H9 (cell line): ENCODE measurements at regions not wholly inside any gene's neighbourhood (a gene's known extent, or its start where the extent isn't known, plus 50 kb on each side); places are given as distances from the start of the nearest gene placed in this dataset.

Experiments
- DNase-seq: peaks from one replicate; pipeline ENCODE4 v3.0.0-alpha.2; 2017
- H2AFZ ChIP-seq: one replicate; pipeline ENCODE4 v1.6.1; 2013; ENCODE audit warnings: mild to moderate bottlenecking, low read length, control low read depth, moderate library complexity
- H2AK5ac ChIP-seq: 2 replicates; pipeline ENCODE4 v1.6.1; 2013; ENCODE audit warnings: low read length, control low read depth, mixed read lengths; ENCODE audit not compliant: insufficient read length
- H2BK120ac ChIP-seq: one replicate; pipeline ENCODE4 v1.6.1; 2013; ENCODE audit warnings: low read depth, mild to moderate bottlenecking, low read length, control low read depth, inconsistent platforms; ENCODE audit not compliant: poor library complexity, severe bottlenecking
- H2BK12ac ChIP-seq: 2 replicates; pipeline ENCODE4 v1.6.1; 2013; ENCODE audit warnings: low read length, control low read depth, mixed read lengths, low read depth; ENCODE audit not compliant: insufficient read length
- H2BK15ac ChIP-seq: 2 replicates; pipeline ENCODE4 v1.6.1; 2013; ENCODE audit warnings: low read depth, low read length, control low read depth
- H2BK20ac ChIP-seq: one replicate; pipeline ENCODE4 v1.6.1; 2013; ENCODE audit warnings: low read depth, mild to moderate bottlenecking, low read length, control low read depth, inconsistent platforms; ENCODE audit not compliant: poor library complexity, severe bottlenecking
- H2BK5ac ChIP-seq: 2 replicates; pipeline ENCODE4 v1.6.1; 2013; ENCODE audit warnings: low read length, control low read depth, mixed read lengths; ENCODE audit not compliant: insufficient read length
- H3K14ac ChIP-seq: 2 replicates; pipeline ENCODE4 v1.6.1; 2013; ENCODE audit warnings: low read length, control low read depth; ENCODE audit not compliant: insufficient read depth
- H3K18ac ChIP-seq: 2 replicates; pipeline ENCODE4 v1.6.1; 2013; ENCODE audit warnings: low read depth, mild to moderate bottlenecking, mixed read lengths, low read length, control low read depth; ENCODE audit not compliant: insufficient read length
- H3K23ac ChIP-seq: 2 replicates; pipeline ENCODE4 v1.6.1; 2013; ENCODE audit warnings: low read length, control low read depth, mixed read lengths, low read depth; ENCODE audit not compliant: insufficient read length
- H3K23me2 ChIP-seq: 2 replicates; pipeline ENCODE4 v1.6.1; 2013; ENCODE audit warnings: low read depth, mild to moderate bottlenecking, mixed read lengths, low read length, control low read depth; ENCODE audit not compliant: insufficient read length, poor library complexity, severe bottlenecking
- H3K27ac ChIP-seq: 2 replicates; pipeline ENCODE4 v1.5.1; 2013; ENCODE audit warnings: low read length, control low read depth, mixed read lengths, low read depth; ENCODE audit not compliant: insufficient read length
- H3K27me3 ChIP-seq: 2 replicates; pipeline ENCODE4 v1.6.1; 2013; ENCODE audit warnings: low read length, control low read depth, inconsistent platforms; ENCODE audit not compliant: insufficient read depth
- H3K4ac ChIP-seq: 2 replicates; pipeline ENCODE4 v1.6.1; 2013; ENCODE audit warnings: low read depth, mild to moderate bottlenecking, control low read depth, inconsistent platforms, low read length, moderate library complexity
- H3K4me1 ChIP-seq: 2 replicates; pipeline ENCODE4 v1.6.1; 2013; ENCODE audit warnings: low read length, control low read depth, inconsistent platforms; ENCODE audit not compliant: insufficient read depth
- H3K4me2 ChIP-seq: 2 replicates; pipeline ENCODE4 v1.6.1; 2013; ENCODE audit warnings: low read length, control low read depth, mixed read lengths; ENCODE audit not compliant: insufficient read length, insufficient read depth
- H3K56ac ChIP-seq: 2 replicates; pipeline ENCODE4 v1.6.1; 2013; ENCODE audit warnings: low read depth, mild to moderate bottlenecking, mixed read lengths, low read length, control low read depth; ENCODE audit not compliant: insufficient read length
- H3K79me1 ChIP-seq: 2 replicates; pipeline ENCODE4 v1.6.1; 2013; ENCODE audit warnings: low read depth, mild to moderate bottlenecking, moderate library complexity, low read length, control low read depth, inconsistent platforms; ENCODE audit not compliant: insufficient read depth, poor library complexity, severe bottlenecking
- H3K79me2 ChIP-seq: 2 replicates; pipeline ENCODE4 v1.6.1; 2013; ENCODE audit warnings: low read length, control low read depth, inconsistent platforms; ENCODE audit not compliant: insufficient read depth
- H3K9ac ChIP-seq: 2 replicates; pipeline ENCODE4 v1.6.1; 2013; ENCODE audit warnings: low read length, control low read depth, mixed read lengths; ENCODE audit not compliant: insufficient read length; ENCODE audit errors: extremely low read depth
- H3K9me3 ChIP-seq: one replicate; pipeline ENCODE4 v1.6.1; 2013; ENCODE audit warnings: low read depth, low read length, inconsistent platforms; ENCODE audit not compliant: control insufficient read depth
- H3T11ph ChIP-seq: one replicate; pipeline ENCODE4 v1.6.1; 2013; ENCODE audit warnings: mild to moderate bottlenecking, low read length, control low read depth, inconsistent platforms
- H4K20me1 ChIP-seq: one replicate; pipeline ENCODE4 v1.6.1; 2013; ENCODE audit not compliant: control insufficient read depth, insufficient read length, insufficient read depth
- H4K5ac ChIP-seq: 2 replicates; pipeline ENCODE4 v1.6.1; 2013; ENCODE audit warnings: low read depth, mild to moderate bottlenecking, mixed read lengths, low read length, control low read depth; ENCODE audit not compliant: insufficient read length
- H4K8ac ChIP-seq: replicated peaks from 2 replicates; pipeline ENCODE4 v1.6.1; 2013; ENCODE audit warnings: low read length, control low read depth, mixed read lengths, low read depth; ENCODE audit not compliant: insufficient read length
- H4K91ac ChIP-seq: 2 replicates; pipeline ENCODE4 v1.6.1; 2013; ENCODE audit warnings: low read depth, mild to moderate bottlenecking, moderate library complexity, mixed read lengths, low read length, control low read depth; ENCODE audit not compliant: insufficient read length
- H3K27ac Mint-ChIP-seq, 3 experiments: 2 replicates in 2 of 3; 3 replicates in 1 of 3; pipeline ENCODE4 v1.8.0; 2020 to 2021; ENCODE audit warnings: mixed read lengths in 3 of 3, mild to moderate bottlenecking in 1 of 3, moderate library complexity in 1 of 3
- H3K27me3 Mint-ChIP-seq: 2 replicates; pipeline ENCODE4 v1.8.0; 2021; ENCODE audit warnings: low read depth, mild to moderate bottlenecking, moderate library complexity, mixed read lengths
- H3K36me3 Mint-ChIP-seq, 3 experiments: 2 replicates in 2 of 3; 3 replicates in 1 of 3; pipeline ENCODE4 v1.8.0; 2020 to 2021; ENCODE audit warnings: low read depth in 3 of 3, mixed read lengths in 3 of 3; ENCODE audit not compliant: insufficient read depth in 1 of 3
- H3K4me1 Mint-ChIP-seq, 2 experiments: 2 replicates each; pipeline ENCODE4 v1.8.0; 2020; ENCODE audit warnings: mixed read lengths in 2 of 2
- H3K4me3 Mint-ChIP-seq, 2 experiments: 2 replicates in 1 of 2; 3 replicates in 1 of 2; pipeline ENCODE4 v1.8.0; 2020 to 2021; ENCODE audit warnings: mild to moderate bottlenecking in 2 of 2, mixed read lengths in 2 of 2, moderate library complexity in 1 of 2
- H3K9me3 Mint-ChIP-seq, 2 experiments: 2 replicates in 1 of 2; 3 replicates in 1 of 2; pipeline ENCODE4 v1.8.0; 2020; ENCODE audit warnings: mild to moderate bottlenecking in 2 of 2, mixed read lengths in 2 of 2, moderate library complexity in 1 of 2
- WGBS: extraction: QIAGEN DNeasy Blood & Tissue Kit; methylation state at CpG from one replicate; pipeline ENCODE4 v1.1.7; 2013; ENCODE audit warnings: missing lambda C conversion rate, low lambda C conversion rate, mixed read lengths; ENCODE audit not compliant: insufficient read length; ENCODE audit errors: extremely low coverage; 5-methylcytosine and 5-hydroxymethylcytosine counted together
- TF ChIP-seq, protein P1 (sequence below): fragments of 200-600 bp; sonication (generic); conservative IDR thresholded peaks from 3 replicates; pipeline ENCODE4 v1.8.0; 2021; ENCODE audit warnings: antibody characterized with exemption, mild to moderate bottlenecking

DNA sequence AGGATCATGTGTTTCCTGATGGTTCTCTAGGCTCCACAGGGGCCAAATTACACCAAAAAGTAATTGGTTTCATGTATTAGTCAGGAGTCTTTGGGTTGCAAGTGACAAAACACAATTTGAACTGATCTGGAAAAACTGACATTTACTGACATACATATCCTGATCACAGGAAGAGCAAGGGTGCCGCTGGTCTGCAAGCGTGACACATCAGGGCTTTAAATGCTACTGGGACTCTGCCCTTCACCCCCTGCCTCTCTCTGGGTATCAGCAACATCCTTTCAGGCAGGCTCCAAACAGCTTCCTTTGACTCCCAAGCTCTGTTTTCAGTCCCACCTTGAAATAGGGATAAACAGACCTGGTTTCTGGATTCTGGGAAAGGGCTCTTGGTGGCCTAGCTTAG, 197.5 kb downstream of the PALM2AKAP2 start:
- no peak overlapping the region for H2BK5ac ChIP-seq
- H4K91ac ChIP-seq: no peak overlapping the region
- no peak overlapping the region for H3K14ac ChIP-seq
- no peak overlapping the region for H3K18ac ChIP-seq
- TF ChIP-seq, protein P1, sequence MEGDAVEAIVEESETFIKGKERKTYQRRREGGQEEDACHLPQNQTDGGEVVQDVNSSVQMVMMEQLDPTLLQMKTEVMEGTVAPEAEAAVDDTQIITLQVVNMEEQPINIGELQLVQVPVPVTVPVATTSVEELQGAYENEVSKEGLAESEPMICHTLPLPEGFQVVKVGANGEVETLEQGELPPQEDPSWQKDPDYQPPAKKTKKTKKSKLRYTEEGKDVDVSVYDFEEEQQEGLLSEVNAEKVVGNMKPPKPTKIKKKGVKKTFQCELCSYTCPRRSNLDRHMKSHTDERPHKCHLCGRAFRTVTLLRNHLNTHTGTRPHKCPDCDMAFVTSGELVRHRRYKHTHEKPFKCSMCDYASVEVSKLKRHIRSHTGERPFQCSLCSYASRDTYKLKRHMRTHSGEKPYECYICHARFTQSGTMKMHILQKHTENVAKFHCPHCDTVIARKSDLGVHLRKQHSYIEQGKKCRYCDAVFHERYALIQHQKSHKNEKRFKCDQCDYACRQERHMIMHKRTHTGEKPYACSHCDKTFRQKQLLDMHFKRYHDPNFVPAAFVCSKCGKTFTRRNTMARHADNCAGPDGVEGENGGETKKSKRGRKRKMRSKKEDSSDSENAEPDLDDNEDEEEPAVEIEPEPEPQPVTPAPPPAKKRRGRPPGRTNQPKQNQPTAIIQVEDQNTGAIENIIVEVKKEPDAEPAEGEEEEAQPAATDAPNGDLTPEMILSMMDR: no peak
- no peaks in the 10 kb centered on the region for H3K27me3 ChIP-seq
- no peaks in the 10 kb centered on the region for H4K20me1 ChIP-seq
- H4K8ac ChIP-seq: no peak overlapping the region
- no CpG with 5 or more reads among the region's 2 CpGs for WGBS
- H3K4me2 ChIP-seq: no peak overlapping the region
- Mint-ChIP-seq H3K9me3 (peaks cover 4 to 8% of the 10 kb centered on the region in 2 experiments; a peak in 4 of 5 replicates), H3K4me1 (no peaks in the 10 kb centered on the region), H3K27me3 (no peaks in the 10 kb centered on the region), H3K27ac (no peak overlapping the region; a peak in 1 of 7 replicates), H3K36me3 (peaks cover 0 to 8% (median 4%) of the 10 kb centered on the region in 3 experiments; a peak in 4 of 7 replicates), H3K4me3 (no peak overlapping the region)
- H3K9ac ChIP-seq: no peak overlapping the region
- no peak overlapping the region for H2BK15ac ChIP-seq
- no peak overlapping the region for H2AK5ac ChIP-seq
- H3K23me2 ChIP-seq: no peaks in the 10 kb centered on the region
- H3K79me2 ChIP-seq: no peaks in the 10 kb centered on the region
- H3K79me1 ChIP-seq: no peaks in the 10 kb centered on the region
- no peak overlapping the region for H2BK120ac ChIP-seq
- H2BK12ac ChIP-seq: no peak overlapping the region
- no peak overlapping the region for H4K5ac ChIP-seq
- no peaks in the 10 kb centered on the region for H3K9me3 ChIP-seq
- DNase-seq: no peak
- no peak overlapping the region for H2AFZ ChIP-seq
- H3K56ac ChIP-seq: no peak overlapping the region
- no peak overlapping the region for H3K4ac ChIP-seq
- no peaks in the 10 kb centered on the region for H3K4me1 ChIP-seq
- H3K23ac ChIP-seq: no peak overlapping the region
- no peak overlapping the region for H3K27ac ChIP-seq
- H3T11ph ChIP-seq: no peak overlapping the region
- no peak overlapping the region for H2BK20ac ChIP-seq
